H9 (cell line): ENCODE measurements at regions not wholly inside any gene's neighbourhood (a gene's known extent, or its start where the extent isn't known, plus 50 kb on each side); places are given as distances from the start of the nearest gene placed in this dataset.

Source experiments
- DNase-seq: peaks from one replicate; pipeline ENCODE4 v3.0.0-alpha.2; 2017
- H2AFZ ChIP-seq: one replicate; pipeline ENCODE4 v1.6.1; 2013; ENCODE audit warnings: mild to moderate bottlenecking, low read length, control low read depth, moderate library complexity
- H2AK5ac ChIP-seq: 2 replicates; pipeline ENCODE4 v1.6.1; 2013; ENCODE audit warnings: low read length, control low read depth, mixed read lengths; ENCODE audit not compliant: insufficient read length
- H2BK120ac ChIP-seq: one replicate; pipeline ENCODE4 v1.6.1; 2013; ENCODE audit warnings: low read depth, mild to moderate bottlenecking, low read length, control low read depth, inconsistent platforms; ENCODE audit not compliant: poor library complexity, severe bottlenecking
- H2BK12ac ChIP-seq: 2 replicates; pipeline ENCODE4 v1.6.1; 2013; ENCODE audit warnings: low read length, control low read depth, mixed read lengths, low read depth; ENCODE audit not compliant: insufficient read length
- H2BK15ac ChIP-seq: 2 replicates; pipeline ENCODE4 v1.6.1; 2013; ENCODE audit warnings: low read depth, low read length, control low read depth
- H2BK20ac ChIP-seq: one replicate; pipeline ENCODE4 v1.6.1; 2013; ENCODE audit warnings: low read depth, mild to moderate bottlenecking, low read length, control low read depth, inconsistent platforms; ENCODE audit not compliant: poor library complexity, severe bottlenecking
- H2BK5ac ChIP-seq: 2 replicates; pipeline ENCODE4 v1.6.1; 2013; ENCODE audit warnings: low read length, control low read depth, mixed read lengths; ENCODE audit not compliant: insufficient read length
- H3K14ac ChIP-seq: 2 replicates; pipeline ENCODE4 v1.6.1; 2013; ENCODE audit warnings: low read length, control low read depth; ENCODE audit not compliant: insufficient read depth
- H3K18ac ChIP-seq: 2 replicates; pipeline ENCODE4 v1.6.1; 2013; ENCODE audit warnings: low read depth, mild to moderate bottlenecking, mixed read lengths, low read length, control low read depth; ENCODE audit not compliant: insufficient read length
- H3K23ac ChIP-seq: 2 replicates; pipeline ENCODE4 v1.6.1; 2013; ENCODE audit warnings: low read length, control low read depth, mixed read lengths, low read depth; ENCODE audit not compliant: insufficient read length
- H3K23me2 ChIP-seq: 2 replicates; pipeline ENCODE4 v1.6.1; 2013; ENCODE audit warnings: low read depth, mild to moderate bottlenecking, mixed read lengths, low read length, control low read depth; ENCODE audit not compliant: insufficient read length, poor library complexity, severe bottlenecking
- H3K27ac ChIP-seq: 2 replicates; pipeline ENCODE4 v1.5.1; 2013; ENCODE audit warnings: low read length, control low read depth, mixed read lengths, low read depth; ENCODE audit not compliant: insufficient read length
- H3K27me3 ChIP-seq: 2 replicates; pipeline ENCODE4 v1.6.1; 2013; ENCODE audit warnings: low read length, control low read depth, inconsistent platforms; ENCODE audit not compliant: insufficient read depth
- H3K4ac ChIP-seq: 2 replicates; pipeline ENCODE4 v1.6.1; 2013; ENCODE audit warnings: low read depth, mild to moderate bottlenecking, control low read depth, inconsistent platforms, low read length, moderate library complexity
- H3K4me1 ChIP-seq: 2 replicates; pipeline ENCODE4 v1.6.1; 2013; ENCODE audit warnings: low read length, control low read depth, inconsistent platforms; ENCODE audit not compliant: insufficient read depth
- H3K4me2 ChIP-seq: 2 replicates; pipeline ENCODE4 v1.6.1; 2013; ENCODE audit warnings: low read length, control low read depth, mixed read lengths; ENCODE audit not compliant: insufficient read length, insufficient read depth
- H3K56ac ChIP-seq: 2 replicates; pipeline ENCODE4 v1.6.1; 2013; ENCODE audit warnings: low read depth, mild to moderate bottlenecking, mixed read lengths, low read length, control low read depth; ENCODE audit not compliant: insufficient read length
- H3K79me1 ChIP-seq: 2 replicates; pipeline ENCODE4 v1.6.1; 2013; ENCODE audit warnings: low read depth, mild to moderate bottlenecking, moderate library complexity, low read length, control low read depth, inconsistent platforms; ENCODE audit not compliant: insufficient read depth, poor library complexity, severe bottlenecking
- H3K79me2 ChIP-seq: 2 replicates; pipeline ENCODE4 v1.6.1; 2013; ENCODE audit warnings: low read length, control low read depth, inconsistent platforms; ENCODE audit not compliant: insufficient read depth
- H3K9ac ChIP-seq: 2 replicates; pipeline ENCODE4 v1.6.1; 2013; ENCODE audit warnings: low read length, control low read depth, mixed read lengths; ENCODE audit not compliant: insufficient read length; ENCODE audit errors: extremely low read depth
- H3K9me3 ChIP-seq: one replicate; pipeline ENCODE4 v1.6.1; 2013; ENCODE audit warnings: low read depth, low read length, inconsistent platforms; ENCODE audit not compliant: control insufficient read depth
- H3T11ph ChIP-seq: one replicate; pipeline ENCODE4 v1.6.1; 2013; ENCODE audit warnings: mild to moderate bottlenecking, low read length, control low read depth, inconsistent platforms
- H4K20me1 ChIP-seq: one replicate; pipeline ENCODE4 v1.6.1; 2013; ENCODE audit not compliant: control insufficient read depth, insufficient read length, insufficient read depth
- H4K5ac ChIP-seq: 2 replicates; pipeline ENCODE4 v1.6.1; 2013; ENCODE audit warnings: low read depth, mild to moderate bottlenecking, mixed read lengths, low read length, control low read depth; ENCODE audit not compliant: insufficient read length
- H4K8ac ChIP-seq: replicated peaks from 2 replicates; pipeline ENCODE4 v1.6.1; 2013; ENCODE audit warnings: low read length, control low read depth, mixed read lengths, low read depth; ENCODE audit not compliant: insufficient read length
- H4K91ac ChIP-seq: 2 replicates; pipeline ENCODE4 v1.6.1; 2013; ENCODE audit warnings: low read depth, mild to moderate bottlenecking, moderate library complexity, mixed read lengths, low read length, control low read depth; ENCODE audit not compliant: insufficient read length
- H3K27ac Mint-ChIP-seq, 3 experiments: 2 replicates in 2 of 3; 3 replicates in 1 of 3; pipeline ENCODE4 v1.8.0; 2020 to 2021; ENCODE audit warnings: mixed read lengths in 3 of 3, mild to moderate bottlenecking in 1 of 3, moderate library complexity in 1 of 3
- H3K27me3 Mint-ChIP-seq: 2 replicates; pipeline ENCODE4 v1.8.0; 2021; ENCODE audit warnings: low read depth, mild to moderate bottlenecking, moderate library complexity, mixed read lengths
- H3K36me3 Mint-ChIP-seq, 3 experiments: 2 replicates in 2 of 3; 3 replicates in 1 of 3; pipeline ENCODE4 v1.8.0; 2020 to 2021; ENCODE audit warnings: low read depth in 3 of 3, mixed read lengths in 3 of 3; ENCODE audit not compliant: insufficient read depth in 1 of 3
- H3K4me1 Mint-ChIP-seq, 2 experiments: 2 replicates each; pipeline ENCODE4 v1.8.0; 2020; ENCODE audit warnings: mixed read lengths in 2 of 2
- H3K4me3 Mint-ChIP-seq, 2 experiments: 2 replicates in 1 of 2; 3 replicates in 1 of 2; pipeline ENCODE4 v1.8.0; 2020 to 2021; ENCODE audit warnings: mild to moderate bottlenecking in 2 of 2, mixed read lengths in 2 of 2, moderate library complexity in 1 of 2
- H3K9me3 Mint-ChIP-seq, 2 experiments: 2 replicates in 1 of 2; 3 replicates in 1 of 2; pipeline ENCODE4 v1.8.0; 2020; ENCODE audit warnings: mild to moderate bottlenecking in 2 of 2, mixed read lengths in 2 of 2, moderate library complexity in 1 of 2
- WGBS: extraction: QIAGEN DNeasy Blood & Tissue Kit; methylation state at CpG from one replicate; pipeline ENCODE4 v1.1.7; 2013; ENCODE audit warnings: missing lambda C conversion rate, low lambda C conversion rate, mixed read lengths; ENCODE audit not compliant: insufficient read length; ENCODE audit errors: extremely low coverage; 5-methylcytosine and 5-hydroxymethylcytosine counted together
- TF ChIP-seq, protein P1 (sequence below): fragments of 200-600 bp; sonication (generic); conservative IDR thresholded peaks from 3 replicates; pipeline ENCODE4 v1.8.0; 2021; ENCODE audit warnings: antibody characterized with exemption, mild to moderate bottlenecking

DNA sequence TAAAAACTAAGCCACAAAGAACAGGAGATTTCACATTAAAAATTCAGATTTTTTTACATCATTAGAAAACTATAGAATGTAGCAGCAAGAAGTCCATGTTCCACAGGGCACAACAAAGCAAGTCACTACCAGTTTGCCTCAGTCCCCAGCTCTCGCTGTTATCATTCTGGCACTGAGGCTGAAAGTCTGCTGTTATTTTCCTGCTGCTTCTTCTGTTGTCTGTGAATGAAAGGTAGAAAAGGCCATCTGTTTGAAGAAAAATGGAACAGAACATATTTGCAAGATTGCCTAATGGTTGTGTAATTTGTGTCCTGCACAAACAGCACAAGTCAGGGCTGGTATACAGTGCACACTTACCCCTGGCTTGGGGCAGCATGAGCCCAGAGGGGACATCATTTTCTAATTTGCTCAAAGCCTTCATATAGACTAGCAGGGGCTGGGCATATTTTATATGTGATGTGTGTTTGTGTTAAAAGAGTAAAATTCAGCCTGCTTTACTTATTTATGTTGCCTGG, 105.6 kb upstream of the COG2 start:
- Mint-ChIP-seq H3K9me3 (peaks cover 13 to 16% of the 10 kb centered on the region in 2 experiments), H3K36me3 (peaks cover 6 to 12% (median 7%) of the 10 kb centered on the region in 3 experiments; a peak in 6 of 7 replicates), H3K27ac (no peak overlapping the region), H3K4me3 (no peak overlapping the region), H3K27me3 (peaks cover 2% of the 10 kb centered on the region), H3K4me1 (peaks cover 2 to 8% of the 10 kb centered on the region in 2 experiments; a peak in 3 of 4 replicates)
- Histone ChIP-seq H4K91ac (no peak overlapping the region), H2BK5ac (no peak overlapping the region), H2AFZ (no peak overlapping the region), H3K27ac (no peak overlapping the region), H4K20me1 (no peaks in the 10 kb centered on the region), H2BK12ac (no peak overlapping the region), H3K18ac (no peak overlapping the region), H3K79me2 (no peaks in the 10 kb centered on the region), H3K27me3 (no peaks in the 10 kb centered on the region), H3K4ac (no peak overlapping the region), H3K56ac (no peak overlapping the region), H2AK5ac (no peak overlapping the region), H3K4me2 (no peak overlapping the region), H3K23ac (no peak overlapping the region), H3K23me2 (no peaks in the 10 kb centered on the region), H3K14ac (no peak overlapping the region), H3K4me1 (no peaks in the 10 kb centered on the region; the same call in 1 of the 2 replicates), H2BK120ac (no peak overlapping the region), H4K8ac (no peak overlapping the region), H3K79me1 (no peaks in the 10 kb centered on the region), H3K9ac (no peak overlapping the region), H4K5ac (no peak overlapping the region), H3T11ph (no peak overlapping the region), H2BK20ac (no peak overlapping the region), H2BK15ac (no peak overlapping the region), H3K9me3 (no peaks in the 10 kb centered on the region)
- TF ChIP-seq, protein P1, sequence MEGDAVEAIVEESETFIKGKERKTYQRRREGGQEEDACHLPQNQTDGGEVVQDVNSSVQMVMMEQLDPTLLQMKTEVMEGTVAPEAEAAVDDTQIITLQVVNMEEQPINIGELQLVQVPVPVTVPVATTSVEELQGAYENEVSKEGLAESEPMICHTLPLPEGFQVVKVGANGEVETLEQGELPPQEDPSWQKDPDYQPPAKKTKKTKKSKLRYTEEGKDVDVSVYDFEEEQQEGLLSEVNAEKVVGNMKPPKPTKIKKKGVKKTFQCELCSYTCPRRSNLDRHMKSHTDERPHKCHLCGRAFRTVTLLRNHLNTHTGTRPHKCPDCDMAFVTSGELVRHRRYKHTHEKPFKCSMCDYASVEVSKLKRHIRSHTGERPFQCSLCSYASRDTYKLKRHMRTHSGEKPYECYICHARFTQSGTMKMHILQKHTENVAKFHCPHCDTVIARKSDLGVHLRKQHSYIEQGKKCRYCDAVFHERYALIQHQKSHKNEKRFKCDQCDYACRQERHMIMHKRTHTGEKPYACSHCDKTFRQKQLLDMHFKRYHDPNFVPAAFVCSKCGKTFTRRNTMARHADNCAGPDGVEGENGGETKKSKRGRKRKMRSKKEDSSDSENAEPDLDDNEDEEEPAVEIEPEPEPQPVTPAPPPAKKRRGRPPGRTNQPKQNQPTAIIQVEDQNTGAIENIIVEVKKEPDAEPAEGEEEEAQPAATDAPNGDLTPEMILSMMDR = no peak
- WGBS = no CpG with 5 or more reads among the region's 1 CpG
- no peak for DNase-seq
